A673 (cell line): ENCODE measurements at regions not wholly inside any gene's neighbourhood (a gene's known extent, or its start where the extent isn't known, plus 50 kb on each side); places are given as distances from the start of the nearest gene placed in this dataset.

Experiments
- CTCF ChIP-seq: fragments of 300-800, 200-600 bp; sonication (generic); conservative IDR thresholded peaks from 2 replicates; pipeline ENCODE4 v1.5.1; 2017; ENCODE audit warnings: low read depth, mild to moderate bottlenecking, antibody characterized with exemption, low read length, moderate library complexity, mixed read lengths
- EZH2 ChIP-seq: fragments of 200-600 bp; sonication (generic); IDR thresholded peaks from 2 replicates; pipeline ENCODE4 v1.6.1; 2017; ENCODE audit warnings: borderline replicate concordance, low read depth, mild to moderate bottlenecking, mixed read lengths, antibody characterized with exemption, low read length; ENCODE audit not compliant: poor library complexity, severe bottlenecking

GRCh38 chr18:68229351-68229750 is 485.6 kb downstream of the TMX3 start:
- no peak for TF ChIP-seq CTCF
- no peak for TF ChIP-seq EZH2
